HL-60 (cell line): ENCODE measurements at regions not wholly inside any gene's neighbourhood (a gene's known extent, or its start where the extent isn't known, plus 50 kb on each side); places are given as distances from the start of the nearest gene placed in this dataset.

Experiments used
- DNase-seq, 2 experiments: peaks; one replicate each; pipeline ENCODE4 v3.0.0-alpha.2; 2010 to 2020; ENCODE audit warnings: low read depth in 1 of 2, low spot score in 1 of 2
- H3K27ac ChIP-seq: fragments of 250-450 bp; sonication (Bioruptor Pico); replicated peaks from 2 replicates; pipeline ENCODE4 v1.5.1; 2020; ENCODE audit warnings: mild to moderate bottlenecking, moderate library complexity
- H3K27me3 ChIP-seq: fragments of 250-450 bp; sonication (Bioruptor Pico); 2 replicates; pipeline ENCODE4 v1.5.1; 2021; ENCODE audit warnings: mild to moderate bottlenecking, moderate library complexity; ENCODE audit not compliant: insufficient read depth, poor library complexity, severe bottlenecking
- H3K4me3 ChIP-seq: replicated peaks from 2 replicates; pipeline ENCODE4 v1.5.1; 2011; ENCODE audit warnings: mild to moderate bottlenecking, control low read depth, low read length; ENCODE audit not compliant: insufficient read depth
- GABPA ChIP-seq: IDR thresholded peaks from 2 replicates; pipeline ENCODE4 v1.6.1; 2012; ENCODE audit warnings: low read depth
- POLR2AphosphoS5 ChIP-seq: IDR thresholded peaks from 2 replicates; pipeline ENCODE4 v1.6.1; 2012; ENCODE audit warnings: low read depth
- REST ChIP-seq: IDR thresholded peaks from 2 replicates; pipeline ENCODE4 v1.6.1; 2012; ENCODE audit warnings: low read depth; ENCODE audit not compliant: insufficient replicate concordance
- SPI1 ChIP-seq: IDR thresholded peaks from 2 replicates; pipeline ENCODE4 v1.6.1; 2012; ENCODE audit warnings: low read depth, mild to moderate bottlenecking, borderline replicate concordance
- TF ChIP-seq, protein P1 (sequence below): IDR thresholded peaks from one replicate; pipeline ENCODE4 v1.5.1; 2011; ENCODE audit warnings: low read length, control low read depth, inconsistent platforms; ENCODE audit not compliant: insufficient read depth

DNA sequence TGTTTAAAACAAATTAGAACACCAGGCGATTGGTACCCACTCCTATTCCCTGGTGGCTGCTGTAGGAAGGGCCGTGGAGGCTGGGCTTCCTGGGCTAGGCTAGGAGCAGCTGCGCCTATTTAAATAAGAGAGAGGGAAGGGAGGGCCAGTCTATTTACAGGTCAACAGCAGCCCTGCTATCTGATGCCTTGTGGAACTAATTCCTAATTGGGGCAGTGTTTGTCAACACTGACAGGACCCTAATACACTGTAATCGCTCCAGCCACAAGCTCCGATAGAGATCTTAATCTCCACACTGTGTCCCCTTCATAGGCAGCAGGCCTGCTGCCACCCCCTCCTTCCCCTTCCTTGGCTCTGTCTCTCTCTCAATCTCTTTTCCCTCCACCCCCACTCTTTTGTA lies 116.9 kb upstream of the SOX14 start:
- no peak for TF ChIP-seq SPI1
- TF ChIP-seq POLR2AphosphoS5, result no peak
- no peak for TF ChIP-seq REST
- TF ChIP-seq, protein P1, sequence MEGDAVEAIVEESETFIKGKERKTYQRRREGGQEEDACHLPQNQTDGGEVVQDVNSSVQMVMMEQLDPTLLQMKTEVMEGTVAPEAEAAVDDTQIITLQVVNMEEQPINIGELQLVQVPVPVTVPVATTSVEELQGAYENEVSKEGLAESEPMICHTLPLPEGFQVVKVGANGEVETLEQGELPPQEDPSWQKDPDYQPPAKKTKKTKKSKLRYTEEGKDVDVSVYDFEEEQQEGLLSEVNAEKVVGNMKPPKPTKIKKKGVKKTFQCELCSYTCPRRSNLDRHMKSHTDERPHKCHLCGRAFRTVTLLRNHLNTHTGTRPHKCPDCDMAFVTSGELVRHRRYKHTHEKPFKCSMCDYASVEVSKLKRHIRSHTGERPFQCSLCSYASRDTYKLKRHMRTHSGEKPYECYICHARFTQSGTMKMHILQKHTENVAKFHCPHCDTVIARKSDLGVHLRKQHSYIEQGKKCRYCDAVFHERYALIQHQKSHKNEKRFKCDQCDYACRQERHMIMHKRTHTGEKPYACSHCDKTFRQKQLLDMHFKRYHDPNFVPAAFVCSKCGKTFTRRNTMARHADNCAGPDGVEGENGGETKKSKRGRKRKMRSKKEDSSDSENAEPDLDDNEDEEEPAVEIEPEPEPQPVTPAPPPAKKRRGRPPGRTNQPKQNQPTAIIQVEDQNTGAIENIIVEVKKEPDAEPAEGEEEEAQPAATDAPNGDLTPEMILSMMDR, result no peak
- TF ChIP-seq GABPA, result no peak
- Histone ChIP-seq H3K4me3 (no peak overlapping the region), H3K27ac (no peak overlapping the region), H3K27me3 (peaks cover 4% of the 10 kb centered on the region)
- DNase-seq, result no peak

GRCh38 chr3:137669519-137670060 lies 94.5 kb upstream of the SOX14 start:
- Histone ChIP-seq H3K4me3 (no peak overlapping the region), H3K27me3 (no peaks in the 10 kb centered on the region), H3K27ac (no peak overlapping the region)
- TF ChIP-seq GABPA, result no peak
- no peak for TF ChIP-seq SPI1
- TF ChIP-seq, protein P1, result no peak
- no peak for TF ChIP-seq REST
- TF ChIP-seq POLR2AphosphoS5, result no peak
- DNase-seq, result no peak

- Histone ChIP-seq H3K27ac (no peak overlapping the region), H3K27me3 (no peaks in the 10 kb centered on the region), H3K4me3 (no peak overlapping the region)
- DNase-seq, result no peak
- TF ChIP-seq REST, result no peak
- TF ChIP-seq GABPA, result no peak
- TF ChIP-seq POLR2AphosphoS5, result no peak
- TF ChIP-seq SPI1, result no peak
- TF ChIP-seq, protein P1, result no peak
These were observed 76.8 kb upstream of the SOX14 start for GRCh38 chr3:137687181-137687879.
